ENCODE measurements at regions not wholly inside any gene's neighbourhood (a gene's known extent, or its start where the extent isn't known, plus 50 kb on each side); places are given as distances from the start of the nearest gene placed in this dataset.

DNA sequence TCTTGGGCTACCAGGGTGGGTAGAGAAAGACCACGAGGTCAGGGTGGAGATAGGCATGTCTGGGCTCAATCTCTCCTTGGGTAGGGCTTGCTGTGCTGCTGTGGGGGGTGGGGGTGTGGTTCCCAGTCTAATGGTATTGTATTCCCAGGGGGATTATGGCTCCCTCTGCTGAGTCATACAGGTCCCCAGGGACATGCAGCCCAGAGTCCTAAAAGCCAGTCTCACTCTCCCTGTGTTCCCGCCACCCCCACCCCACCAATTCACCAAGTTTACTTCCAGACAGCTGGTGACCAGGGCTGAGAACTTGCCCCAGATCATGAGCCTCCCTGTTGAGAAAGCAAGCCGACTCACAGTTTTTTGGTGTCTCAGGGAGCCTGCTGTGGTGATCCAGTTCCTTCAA, 367.6 kb downstream of the C12orf75 start:
- intact Hi-C loops (cut with micrococcal nuclease), result no loop called here
- H3K9me3 Mint-ChIP-seq, result peaks cover 15% of the 10 kb centered on the region
- H3K4me3 Mint-ChIP-seq, result no peak overlapping the region
- ChIA-PET POLR2A (no interaction called here), CTCF (no interaction called here)
- no peaks in the 10 kb centered on the region for H3K36me3 Mint-ChIP-seq (ENCODE audit: low read depth)
- H3K27ac Mint-ChIP-seq, result no peak overlapping the region
- peaks cover 22% of the 10 kb centered on the region for H3K27me3 Mint-ChIP-seq
- ATAC-seq (ENCODE audit: low read depth) (no peak), DNase-seq (no peak)
- H3K4me1 Mint-ChIP-seq, result no peaks in the 10 kb centered on the region
- TF ChIP-seq, protein P1, sequence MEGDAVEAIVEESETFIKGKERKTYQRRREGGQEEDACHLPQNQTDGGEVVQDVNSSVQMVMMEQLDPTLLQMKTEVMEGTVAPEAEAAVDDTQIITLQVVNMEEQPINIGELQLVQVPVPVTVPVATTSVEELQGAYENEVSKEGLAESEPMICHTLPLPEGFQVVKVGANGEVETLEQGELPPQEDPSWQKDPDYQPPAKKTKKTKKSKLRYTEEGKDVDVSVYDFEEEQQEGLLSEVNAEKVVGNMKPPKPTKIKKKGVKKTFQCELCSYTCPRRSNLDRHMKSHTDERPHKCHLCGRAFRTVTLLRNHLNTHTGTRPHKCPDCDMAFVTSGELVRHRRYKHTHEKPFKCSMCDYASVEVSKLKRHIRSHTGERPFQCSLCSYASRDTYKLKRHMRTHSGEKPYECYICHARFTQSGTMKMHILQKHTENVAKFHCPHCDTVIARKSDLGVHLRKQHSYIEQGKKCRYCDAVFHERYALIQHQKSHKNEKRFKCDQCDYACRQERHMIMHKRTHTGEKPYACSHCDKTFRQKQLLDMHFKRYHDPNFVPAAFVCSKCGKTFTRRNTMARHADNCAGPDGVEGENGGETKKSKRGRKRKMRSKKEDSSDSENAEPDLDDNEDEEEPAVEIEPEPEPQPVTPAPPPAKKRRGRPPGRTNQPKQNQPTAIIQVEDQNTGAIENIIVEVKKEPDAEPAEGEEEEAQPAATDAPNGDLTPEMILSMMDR (IDR thresholded peaks at IDR 0.05), result no peak

DNA sequence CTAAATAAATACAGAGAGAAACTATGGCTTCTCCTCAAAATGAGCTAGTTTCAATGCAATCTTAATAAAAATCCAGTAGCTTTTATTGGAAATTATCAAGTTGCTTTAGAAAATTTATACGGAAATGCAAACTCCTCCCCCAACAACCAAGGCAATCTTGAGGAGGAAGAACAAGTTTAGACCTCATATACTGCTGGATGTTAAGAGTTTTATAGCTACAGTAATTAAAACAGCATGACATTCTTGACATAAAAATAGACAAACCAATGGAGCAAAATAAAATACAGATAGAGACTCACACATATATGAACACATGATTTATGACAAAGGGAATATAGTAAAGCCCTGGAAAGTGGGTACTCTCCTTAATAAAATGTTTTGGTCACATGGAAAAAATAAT, 368.7 kb downstream of the C12orf75 start:
- ChIA-PET CTCF (no interaction called here), POLR2A (no interaction called here)
- TF ChIP-seq, protein P1 (IDR thresholded peaks at IDR 0.05), result no peak
- intact Hi-C loops (cut with micrococcal nuclease), result no loop called here
- DNase-seq, result no peak
- H3K4me1 Mint-ChIP-seq, result no peaks in the 10 kb centered on the region
- H3K4me3 Mint-ChIP-seq, result no peak overlapping the region
- peaks cover 22% of the 10 kb centered on the region for H3K27me3 Mint-ChIP-seq
- H3K36me3 Mint-ChIP-seq (ENCODE audit: low read depth), result no peaks in the 10 kb centered on the region
- no peak for ATAC-seq (ENCODE audit: low read depth)
- H3K9me3 Mint-ChIP-seq, result peaks cover 15% of the 10 kb centered on the region
- no peak overlapping the region for H3K27ac Mint-ChIP-seq

DNA sequence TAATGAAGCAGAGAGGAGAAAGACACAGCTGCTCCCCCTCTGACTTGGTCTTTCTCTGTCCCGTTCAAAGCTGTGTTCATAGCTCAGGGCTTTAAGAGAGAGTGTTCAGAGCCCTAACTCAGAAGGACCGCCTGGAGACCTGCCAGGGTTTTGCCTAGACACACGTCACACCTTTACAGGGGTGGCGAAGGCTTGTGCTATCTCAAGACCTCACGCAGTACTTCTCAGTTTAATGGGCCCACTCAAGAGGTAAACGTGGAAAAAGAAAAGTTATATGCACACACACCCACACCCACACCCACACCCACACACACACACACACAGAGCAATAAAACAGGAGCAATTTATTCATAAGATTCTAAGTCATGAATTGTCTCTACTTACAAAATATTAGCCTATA, 374.3 kb downstream of the C12orf75 start:
- ChIA-PET POLR2A (no interaction called here), CTCF (no interaction called here)
- Mint-ChIP-seq H3K4me3 (no peak overlapping the region), H3K9me3 (no peaks in the 10 kb centered on the region), H3K27ac (no peak overlapping the region), H3K27me3 (peaks cover 13% of the 10 kb centered on the region), H3K4me1 (no peaks in the 10 kb centered on the region), H3K36me3 (ENCODE audit: low read depth) (no peaks in the 10 kb centered on the region)
- intact Hi-C loops (cut with micrococcal nuclease), result loop anchor here (5.0 kb wide), 1 partner anchor 433 kb away; the partner anchor contains the start of gene NUAK1
- DNase-seq (no peak), ATAC-seq (ENCODE audit: low read depth) (no peak)
- TF ChIP-seq, protein P1 (IDR thresholded peaks at IDR 0.05), result no peak

DNA sequence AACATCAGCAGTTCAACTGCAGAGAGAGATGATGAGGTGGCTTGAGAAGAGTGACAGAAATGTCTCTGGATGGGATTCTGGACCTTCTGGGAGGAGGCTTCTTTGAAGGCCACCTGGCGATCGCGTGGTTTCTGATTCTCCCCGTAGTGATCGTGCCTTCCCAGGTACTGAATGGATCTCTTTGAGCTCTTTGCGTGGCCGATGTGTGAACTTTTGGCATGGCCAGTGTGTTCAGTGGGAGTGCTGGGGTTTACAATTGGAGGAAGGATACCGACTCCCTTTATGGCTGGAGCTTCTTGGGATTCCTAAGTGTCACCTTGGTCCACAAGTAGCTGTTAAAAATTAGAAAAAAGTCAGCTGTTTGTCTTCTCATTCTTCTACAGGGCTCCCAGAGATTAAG, 374.7 kb downstream of the C12orf75 start:
- no peaks in the 10 kb centered on the region for H3K4me1 Mint-ChIP-seq
- CTCF ChIA-PET, result no interaction called here
- intact Hi-C loops (cut with micrococcal nuclease), result loop anchor here (5.0 kb wide), 1 partner anchor 432 kb away; the partner anchor contains the start of gene NUAK1
- DNase-seq, result no peak
- H3K27ac Mint-ChIP-seq, result no peak overlapping the region
- peaks cover 12% of the 10 kb centered on the region for H3K27me3 Mint-ChIP-seq
- ATAC-seq (ENCODE audit: low read depth), result no peak
- no peaks in the 10 kb centered on the region for H3K9me3 Mint-ChIP-seq
- H3K4me3 Mint-ChIP-seq, result no peak overlapping the region
- POLR2A ChIA-PET, result no interaction called here
- H3K36me3 Mint-ChIP-seq (ENCODE audit: low read depth), result no peaks in the 10 kb centered on the region
- TF ChIP-seq, protein P1 (IDR thresholded peaks at IDR 0.05), result no peak

DNA sequence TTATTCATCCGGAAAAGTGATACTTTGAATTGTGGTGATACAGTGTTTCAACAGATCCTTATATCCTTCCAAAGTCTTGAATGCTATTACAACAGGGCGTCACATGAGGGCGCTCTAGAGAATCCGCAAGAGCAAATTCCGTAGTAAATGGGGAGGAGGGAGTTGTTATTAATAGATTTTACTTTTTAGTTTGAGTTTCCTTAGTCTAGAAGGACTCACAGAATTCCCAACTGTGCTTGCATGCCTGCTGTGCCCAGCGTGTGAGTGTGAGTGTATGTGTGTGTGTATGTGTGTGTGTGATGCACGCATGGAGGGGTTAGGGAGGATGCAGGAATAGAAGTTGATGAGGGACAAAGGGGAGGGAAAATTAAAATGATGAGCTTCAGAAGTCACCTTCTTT, 375.3 kb downstream of the C12orf75 start:
- no peak overlapping the region for H3K4me3 Mint-ChIP-seq
- no peaks in the 10 kb centered on the region for H3K4me1 Mint-ChIP-seq
- DNase-seq, result no peak
- TF ChIP-seq, protein P1 (IDR thresholded peaks at IDR 0.05), result no peak
- peaks cover 7% of the 10 kb centered on the region for H3K27me3 Mint-ChIP-seq
- H3K36me3 Mint-ChIP-seq (ENCODE audit: low read depth), result no peaks in the 10 kb centered on the region
- no peak for ATAC-seq (ENCODE audit: low read depth)
- H3K9me3 Mint-ChIP-seq, result no peaks in the 10 kb centered on the region
- ChIA-PET CTCF (no interaction called here), POLR2A (no interaction called here)
- intact Hi-C loops (cut with micrococcal nuclease), result loop anchor here (5.0 kb wide), 1 partner anchor 432 kb away; the partner anchor contains the start of gene NUAK1
- no peak overlapping the region for H3K27ac Mint-ChIP-seq
